ENCODE measurements at regions not wholly inside any gene's neighbourhood (a gene's known extent, or its start where the extent isn't known, plus 50 kb on each side); places are given as distances from the start of the nearest gene placed in this dataset.
"Not testable (repeated sequence)": the region's sequence is repeated elsewhere in the genome, so short reads cannot be mapped to it uniquely, and the experiment has no call there.

GRCh38 chr13:23127540-23127939 lies 53.2 kb upstream of the SGCG start:
- not testable (repeated sequence) for TF ChIP-seq EP300, POLR2A (IDR thresholded peaks at IDR 0.05)
